Activated T-cell treated with anti-CD3 and anti-CD28 coated beads, Interleukin-2, amount 50 U/mL, for 4 hours (primary cell): ENCODE measurements at regions not wholly inside any gene's neighbourhood (a gene's known extent, or its start where the extent isn't known, plus 50 kb on each side); places are given as distances from the start of the nearest gene placed in this dataset.
"Not testable (repeated sequence)": the region's sequence is repeated elsewhere in the genome, so short reads cannot be mapped to it uniquely, and the experiment has no call there.

Experiments used
- ATAC-seq, 2 donors: fragments of 200-7000 bp; cut with Tn5 transposase; one replicate each; pipeline ENCODE4 v1.10.0; 2021
- DNase-seq: peaks from one replicate; pipeline ENCODE4 v3.0.0-alpha.2; 2020
- H3K27me3 Mint-ChIP-seq: one replicate; pipeline ENCODE4 v1.8.0; 2021; ENCODE audit warnings: low read depth, mixed read lengths
- H3K36me3 Mint-ChIP-seq: one replicate; pipeline ENCODE4 v1.8.0; 2022; ENCODE audit warnings: mixed read lengths; ENCODE audit not compliant: insufficient read depth
- H3K4me1 Mint-ChIP-seq: one replicate; pipeline ENCODE4 v1.8.0; 2021; ENCODE audit warnings: low read depth, mixed read lengths
- H3K4me3 Mint-ChIP-seq: one replicate; pipeline ENCODE4 v1.8.0; 2021; ENCODE audit warnings: mild to moderate bottlenecking, moderate library complexity, mixed read lengths
- H3K9me3 Mint-ChIP-seq: one replicate; pipeline ENCODE4 v1.8.0; 2021; ENCODE audit warnings: mixed read lengths

- H3K9me3 Mint-ChIP-seq = peaks cover 4% of the 10 kb centered on the region
- H3K4me1 Mint-ChIP-seq = no peaks in the 10 kb centered on the region
- DNase-seq (no peak), ATAC-seq (no peak)
- H3K4me3 Mint-ChIP-seq = no peak overlapping the region
- peaks cover 12% of the 10 kb centered on the region for H3K27me3 Mint-ChIP-seq
- H3K36me3 Mint-ChIP-seq = no peaks in the 10 kb centered on the region
These were observed 344.7 kb upstream of the TNC start for GRCh38 chr9:115462623-115463022.

GRCh38 chr9:115466756-115467155 lies 348.8 kb upstream of the TNC start:
- DNase-seq (no peak), ATAC-seq (no peak)
- Mint-ChIP-seq H3K9me3 (no peaks in the 10 kb centered on the region), H3K27me3 (peaks cover 3% of the 10 kb centered on the region), H3K4me1 (no peaks in the 10 kb centered on the region), H3K36me3 (no peaks in the 10 kb centered on the region), H3K4me3 (no peak overlapping the region)

GRCh38 chr9:115469841-115470240 lies 351.9 kb upstream of the TNC start:
- ATAC-seq = no peak
- no peak for DNase-seq
- Mint-ChIP-seq H3K4me3 (no peak overlapping the region), H3K4me1 (no peaks in the 10 kb centered on the region), H3K36me3 (no peaks in the 10 kb centered on the region), H3K27me3 (peaks cover 5% of the 10 kb centered on the region), H3K9me3 (no peaks in the 10 kb centered on the region)

- H3K36me3 Mint-ChIP-seq, H3K4me3 Mint-ChIP-seq, DNase-seq, H3K27me3 Mint-ChIP-seq, H3K9me3 Mint-ChIP-seq, ATAC-seq, H3K4me1 Mint-ChIP-seq: not testable (repeated sequence)
These were observed 355.1 kb upstream of the TNC start for GRCh38 chr9:115473032-115473431.

GRCh38 chr9:115481769-115482168 lies 363.8 kb upstream of the TNC start:
- no peak overlapping the region for H3K4me3 Mint-ChIP-seq
- H3K4me1 Mint-ChIP-seq = no peaks in the 10 kb centered on the region
- DNase-seq = no peak

GRCh38 chr9:115482747-115483146 lies 364.8 kb upstream of the TNC start:
- ATAC-seq (no peak), DNase-seq (no peak)
- Mint-ChIP-seq H3K9me3 (no peaks in the 10 kb centered on the region), H3K4me3 (no peak overlapping the region), H3K4me1 (no peaks in the 10 kb centered on the region), H3K27me3 (peaks cover 12% of the 10 kb centered on the region), H3K36me3 (no peaks in the 10 kb centered on the region)

More at GRCh38 chr9:115481769-115482168, 363.8 kb upstream of the TNC start:
- no peaks in the 10 kb centered on the region for H3K9me3 Mint-ChIP-seq
- peaks cover 12% of the 10 kb centered on the region for H3K27me3 Mint-ChIP-seq
- no peaks in the 10 kb centered on the region for H3K36me3 Mint-ChIP-seq
- ATAC-seq = no peak

- ATAC-seq (no peak), DNase-seq (no peak)
- H3K9me3 Mint-ChIP-seq = no peaks in the 10 kb centered on the region
- no peaks in the 10 kb centered on the region for H3K4me1 Mint-ChIP-seq
- H3K36me3 Mint-ChIP-seq = no peaks in the 10 kb centered on the region
- no peak overlapping the region for H3K4me3 Mint-ChIP-seq
- peaks cover 7% of the 10 kb centered on the region for H3K27me3 Mint-ChIP-seq
These were observed 374.9 kb upstream of the TNC start for GRCh38 chr9:115492869-115493268.

GRCh38 chr9:115494393-115494792 lies 376.4 kb upstream of the TNC start:
- H3K4me1 Mint-ChIP-seq = no peaks in the 10 kb centered on the region
- no peaks in the 10 kb centered on the region for H3K36me3 Mint-ChIP-seq
- peaks cover 8% of the 10 kb centered on the region for H3K27me3 Mint-ChIP-seq
- no peak overlapping the region for H3K4me3 Mint-ChIP-seq
- no peaks in the 10 kb centered on the region for H3K9me3 Mint-ChIP-seq
- no peak for DNase-seq
- no peak for ATAC-seq

- Mint-ChIP-seq H3K36me3 (no peaks in the 10 kb centered on the region), H3K9me3 (no peaks in the 10 kb centered on the region), H3K27me3 (peaks cover 8% of the 10 kb centered on the region), H3K4me1 (no peaks in the 10 kb centered on the region), H3K4me3 (no peak overlapping the region)
- DNase-seq (no peak), ATAC-seq (no peak)
These were observed 377.2 kb upstream of the TNC start for GRCh38 chr9:115495052-115495635.

GRCh38 chr9:115495836-115496235 lies 377.9 kb upstream of the TNC start:
- H3K9me3 Mint-ChIP-seq = no peaks in the 10 kb centered on the region
- H3K4me3 Mint-ChIP-seq = no peak overlapping the region
- H3K4me1 Mint-ChIP-seq = no peaks in the 10 kb centered on the region
- H3K27me3 Mint-ChIP-seq = peaks cover 15% of the 10 kb centered on the region
- DNase-seq = no peak
- no peak for ATAC-seq
- H3K36me3 Mint-ChIP-seq = no peaks in the 10 kb centered on the region

GRCh38 chr9:115498303-115498702 lies 380.3 kb upstream of the TNC start:
- DNase-seq = no peak
- Mint-ChIP-seq H3K9me3 (no peaks in the 10 kb centered on the region), H3K4me3 (no peak overlapping the region), H3K36me3 (no peaks in the 10 kb centered on the region), H3K27me3 (peaks cover 12% of the 10 kb centered on the region), H3K4me1 (no peaks in the 10 kb centered on the region)
- ATAC-seq = no peak

GRCh38 chr9:115507148-115507547 lies 389.2 kb upstream of the TNC start:
- no peak overlapping the region for H3K4me3 Mint-ChIP-seq
- H3K9me3 Mint-ChIP-seq = peaks cover 4% of the 10 kb centered on the region
- H3K27me3 Mint-ChIP-seq = peaks cover 6% of the 10 kb centered on the region
- H3K4me1 Mint-ChIP-seq = no peaks in the 10 kb centered on the region
- ATAC-seq (no peak), DNase-seq (no peak)
- no peaks in the 10 kb centered on the region for H3K36me3 Mint-ChIP-seq

GRCh38 chr9:115513148-115513547 lies 395.2 kb upstream of the TNC start:
- no peaks in the 10 kb centered on the region for H3K36me3 Mint-ChIP-seq
- peaks cover 4% of the 10 kb centered on the region for H3K27me3 Mint-ChIP-seq
- no peaks in the 10 kb centered on the region for H3K9me3 Mint-ChIP-seq
- no peak for ATAC-seq
- DNase-seq = no peak
- no peaks in the 10 kb centered on the region for H3K4me1 Mint-ChIP-seq
- no peak overlapping the region for H3K4me3 Mint-ChIP-seq

- H3K27me3 Mint-ChIP-seq = peaks cover 4% of the 10 kb centered on the region
- no peaks in the 10 kb centered on the region for H3K4me1 Mint-ChIP-seq
- DNase-seq (no peak), ATAC-seq (no peak)
- H3K4me3 Mint-ChIP-seq = no peak overlapping the region
- H3K36me3 Mint-ChIP-seq = no peaks in the 10 kb centered on the region
- H3K9me3 Mint-ChIP-seq = no peaks in the 10 kb centered on the region
These were observed 396.5 kb upstream of the TNC start for GRCh38 chr9:115514454-115514853.

GRCh38 chr9:115517335-115518075 lies 399.5 kb upstream of the TNC start:
- no peak overlapping the region for H3K4me3 Mint-ChIP-seq
- H3K36me3 Mint-ChIP-seq = no peaks in the 10 kb centered on the region
- DNase-seq (no peak), ATAC-seq (no peak)
- no peaks in the 10 kb centered on the region for H3K27me3 Mint-ChIP-seq
- H3K4me1 Mint-ChIP-seq = no peaks in the 10 kb centered on the region
- H3K9me3 Mint-ChIP-seq = no peaks in the 10 kb centered on the region
